ENCODE measurements at regions not wholly inside any gene's neighbourhood (a gene's known extent, or its start where the extent isn't known, plus 50 kb on each side); places are given as distances from the start of the nearest gene placed in this dataset.
A peak's percentile ranks its signal among the peaks of the same experiment; 100 is the strongest.

GRCh38 chr3:10703875-10704274 lies 112.2 kb upstream of the SLC6A11 start:
- no peak for DNase-seq
- intact Hi-C loops (cut with DNase I; ENCODE audit: low total_unique reads), result no loop called here
- Histone ChIP-seq H3K9me3 (no peaks in the 10 kb centered on the region), H3K36me3 (no peaks in the 10 kb centered on the region), H3K4me3 (no peak overlapping the region), H3K4me1 (peaks cover 0 to 13% (median 6%) of the 10 kb centered on the region in 6 donors), H3K27me3 (replicated peaks in 1 of 7) (peaks cover 3 to 85% (median 43%) of the 10 kb centered on the region in 7 donors), H3K27ac (no peak overlapping the region)
- 48 to 71% (median 60%) methylated on average over 5 of the region's 5 CpGs for WGBS, 5 donors
- TF ChIP-seq POLR2AphosphoS5 (IDR thresholded peaks at IDR 0.05) (no peak), CTCF (IDR thresholded peaks at IDR 0.05 in 8 of 11, conservative IDR thresholded peaks at IDR 0.05 in 3 of 11) (no peak), POLR2A (IDR thresholded peaks at IDR 0.05) (no peak)

- TF ChIP-seq CTCF (IDR thresholded peaks at IDR 0.05 in 8 of 11, conservative IDR thresholded peaks at IDR 0.05 in 3 of 11) (peak in 1 of 11 experiments; percentile 9), POLR2AphosphoS5 (IDR thresholded peaks at IDR 0.05) (no peak), POLR2A (IDR thresholded peaks at IDR 0.05) (no peak)
- no peaks in the 10 kb centered on the region for H3K36me3 ChIP-seq
- WGBS, 5 donors, result 23 to 35% (median 25%) methylated on average over 5 of the region's 5 CpGs
- H3K4me3 ChIP-seq, result no peak overlapping the region
- H3K4me1 ChIP-seq, result peaks cover 0 to 13% (median 6%) of the 10 kb centered on the region in 6 donors
- no peaks in the 10 kb centered on the region for H3K9me3 ChIP-seq
- H3K27me3 ChIP-seq (replicated peaks in 1 of 7), result peaks cover 3 to 94% (median 52%) of the 10 kb centered on the region in 7 donors
- intact Hi-C loops (cut with DNase I; ENCODE audit: low total_unique reads), result no loop called here
- H3K27ac ChIP-seq, result no peak overlapping the region
- no peak for DNase-seq
Measured at GRCh38 chr3:10706156-10706739, 109.8 kb upstream of the SLC6A11 start.

- H3K4me3 ChIP-seq, result peak overlapping the region in 1 of 8 donors; percentile 52
- H3K4me1 ChIP-seq, result peaks cover 0 to 13% (median 6%) of the 10 kb centered on the region in 6 donors
- H3K36me3 ChIP-seq, result no peaks in the 10 kb centered on the region
- WGBS, 5 donors, result 39 to 47% (median 42%) methylated on average over 9 to 11 of the region's 11 CpGs
- TF ChIP-seq CTCF (IDR thresholded peaks at IDR 0.05 in 8 of 11, conservative IDR thresholded peaks at IDR 0.05 in 3 of 11) (no peak), POLR2A (IDR thresholded peaks at IDR 0.05) (no peak), POLR2AphosphoS5 (IDR thresholded peaks at IDR 0.05) (no peak)
- intact Hi-C loops (cut with DNase I; ENCODE audit: low total_unique reads), result no loop called here
- peaks cover 3 to 99% (median 52%) of the 10 kb centered on the region in 7 donors for H3K27me3 ChIP-seq (replicated peaks in 1 of 7)
- H3K9me3 ChIP-seq, result no peaks in the 10 kb centered on the region
- H3K27ac ChIP-seq, result no peak overlapping the region
- DNase-seq, result no peak
Measured at GRCh38 chr3:10706740-10707399, 109.2 kb upstream of the SLC6A11 start.
